K562 (cell line): ENCODE measurements at regions not wholly inside any gene's neighbourhood (a gene's known extent, or its start where the extent isn't known, plus 50 kb on each side); places are given as distances from the start of the nearest gene placed in this dataset.

Source experiments
- ATAC-seq: fragments of 200-7000 bp; cut with Tn5 transposase; 3 replicates; pipeline ENCODE4 v1.9.1; 2020; ENCODE audit warnings: moderate library complexity
- BruUV-seq: library from RNA; stranded (reverse); fragments of 400-500 nt; replicated peaks from 2 replicates; lab custom pipeline; 2021; lab: Mats Ljungman, UMichigan
- CTCF ChIA-PET: fragments of 300-600 bp; formaldehyde crosslinking; extraction: SDS; loops from one replicate; lab custom pipeline; 2021; ENCODE audit warnings: low intra/inter-chr PET ratio; lab: Yijun Ruan, JAX
- POLR2A ChIA-PET: fragments of 300-600, 350-650 bp; sonication (Branson Sonifier 250); formaldehyde crosslinking; extraction: SDS; loops from one replicate; lab custom pipeline; 2021; ENCODE audit warnings: antibody characterized with exemption, inconsistent platforms; lab: Yijun Ruan, JAX
- DNase-seq, 4 experiments: peaks; one replicate each; pipeline versions ENCODE4 v3.0.0 to v3.0.0-alpha.2; 2011 to 2018; ENCODE audit warnings: low spot score in 3 of 4, mixed read lengths in 3 of 4; ENCODE audit errors: extremely low read depth in 1 of 4
- FAIRE-seq: peaks from 2 replicates; lab custom pipeline; 2011; peaks lifted over from hg19 to GRCh38; lab: Jason Lieb, UNC
- H2AFZ ChIP-seq: 2 replicates; pipeline ENCODE4 v1.6.0; 2011; ENCODE audit warnings: low read depth, low read length, control low read depth, inconsistent platforms
- H3K27ac ChIP-seq: fragments of 200-600 bp; 3 replicates; pipeline ENCODE4 v1.8.0; 2011; ENCODE audit warnings: low read depth, mild to moderate bottlenecking, control low read depth, inconsistent platforms, low read length, moderate library complexity, mixed read lengths; ENCODE audit errors: extremely low read depth
- H3K27me3 ChIP-seq, 2 experiments: fragments of 300-600 bp in 1 of 2; 2 replicates in 1 of 2; 3 replicates in 1 of 2; pipeline versions ENCODE4 v1.6.0 to v1.8.0; 2011; ENCODE audit warnings: inconsistent platforms in 2 of 2, low read length in 2 of 2, mild to moderate bottlenecking in 1 of 2, mixed read lengths in 1 of 2, moderate library complexity in 1 of 2; ENCODE audit not compliant: control insufficient read depth in 2 of 2, insufficient read depth in 2 of 2
- H3K36me3 ChIP-seq: fragments of 300-600 bp; 3 replicates; pipeline ENCODE4 v1.8.0; 2011; ENCODE audit warnings: mild to moderate bottlenecking, low read length, inconsistent platforms; ENCODE audit not compliant: control insufficient read depth, insufficient read depth
- H3K4me1 ChIP-seq, 2 experiments: fragments of 200-600 bp in 1 of 2; replicated peaks in 1 of 2; 2 replicates in 1 of 2; 3 replicates in 1 of 2; pipeline versions ENCODE4 v1.5.1 to v1.8.0; 2011; ENCODE audit warnings: inconsistent platforms in 2 of 2, low read length in 2 of 2, mild to moderate bottlenecking in 1 of 2, mixed read lengths in 1 of 2, moderate library complexity in 1 of 2; ENCODE audit not compliant: control insufficient read depth in 2 of 2, insufficient read depth in 2 of 2
- H3K4me2 ChIP-seq: 2 replicates; pipeline ENCODE4 v1.6.1; 2011; ENCODE audit warnings: low read length, control low read depth, inconsistent platforms, mixed read lengths; ENCODE audit not compliant: insufficient read depth
- H3K4me3 ChIP-seq: fragments of 200-600 bp; sonication (generic), shearing (Covaris generic); 2 replicates; pipeline ENCODE4 v1.5.1; 2016; ENCODE audit warnings: control low read depth, inconsistent platforms
- H3K79me2 ChIP-seq: fragments of 200-600 bp; 3 replicates; pipeline ENCODE4 v1.8.0; 2011; ENCODE audit warnings: low read length, inconsistent platforms; ENCODE audit not compliant: control insufficient read depth, insufficient read depth
- H3K9ac ChIP-seq, 2 experiments: 2 replicates each; pipeline versions ENCODE4 v1.6.0 to v1.6.1; 2011; ENCODE audit warnings: low read depth in 2 of 2, low read length in 2 of 2, control low read depth in 1 of 2, inconsistent platforms in 1 of 2, mild to moderate bottlenecking in 1 of 2, mixed read lengths in 1 of 2; ENCODE audit not compliant: insufficient read depth in 1 of 2
- H3K9me1 ChIP-seq: one replicate; pipeline ENCODE4 v1.6.0; 2011; ENCODE audit warnings: inconsistent platforms, mild to moderate bottlenecking, low read length, moderate library complexity; ENCODE audit not compliant: control insufficient read depth, insufficient read depth
- H3K9me3 ChIP-seq: replicated peaks from 2 replicates; pipeline ENCODE4 v1.5.1; 2011; ENCODE audit warnings: low read depth, low read length, inconsistent platforms; ENCODE audit not compliant: control insufficient read depth, insufficient read depth
- H4K20me1 ChIP-seq: replicated peaks from 2 replicates; pipeline ENCODE4 v1.6.1; 2011; ENCODE audit warnings: low read length, inconsistent platforms, mixed read lengths; ENCODE audit not compliant: control insufficient read depth, insufficient read depth
- CREM ChIP-seq: IDR thresholded peaks from 2 replicates; pipeline ENCODE4 v1.6.1; 2014; ENCODE audit warnings: antibody characterized with exemption, low read depth
- FOXK2 ChIP-seq, 2 experiments: fragments of 450-650 bp; IDR thresholded peaks in 1 of 2; conservative IDR thresholded peaks in 1 of 2; 2 replicates each; pipeline ENCODE4 v1.6.1; 2016; ENCODE audit warnings: low read depth in 2 of 2, mild to moderate bottlenecking in 1 of 2
- GABPB1 ChIP-seq: sonication (generic); formaldehyde crosslinking; IDR thresholded peaks from 2 replicates; pipeline ENCODE4 v1.8.0; 2022; ENCODE audit warnings: mild to moderate bottlenecking, missing genetic modification reagents
- HLTF ChIP-seq: fragments of 450-650 bp; IDR thresholded peaks from 2 replicates; pipeline ENCODE4 v1.6.1; 2016
- MTA1 ChIP-seq: fragments of 450-650 bp; IDR thresholded peaks from 2 replicates; pipeline ENCODE4 v1.6.1; 2017; ENCODE audit warnings: borderline replicate concordance
- POU5F1 ChIP-seq: fragments of 150-350 bp; IDR thresholded peaks from 2 replicates; pipeline ENCODE4 v1.6.1; 2014; ENCODE audit warnings: borderline replicate concordance, low read length, low read depth, mild to moderate bottlenecking; ENCODE audit not compliant: partially characterized antibody
- RAD51 ChIP-seq: fragments of 450-650 bp; IDR thresholded peaks from 2 replicates; pipeline ENCODE4 v1.7.1; 2016; ENCODE audit warnings: low read depth, mild to moderate bottlenecking, borderline replicate concordance
- SNRNP70 ChIP-seq: fragments of 200-400 bp; formaldehyde crosslinking; optimal IDR thresholded peaks from 2 replicates; pipeline ENCODE3; 2017; ENCODE audit warnings: low read depth, low read length
- STAT5A ChIP-seq: IDR thresholded peaks from 2 replicates; pipeline ENCODE4 v1.6.1; 2012; ENCODE audit warnings: low read length, inconsistent platforms, borderline replicate concordance
- ZFPM2 ChIP-seq: fragments of 250-450 bp; sonication (Bioruptor Pico); IDR thresholded peaks from 2 replicates; pipeline ENCODE4 v1.5.1; 2022; ENCODE audit warnings: mild to moderate bottlenecking
- ZNF174 ChIP-seq: fragments of 250-450 bp; sonication (Bioruptor Pico); IDR thresholded peaks from 2 replicates; pipeline ENCODE4 v1.4.0; 2020; ENCODE audit warnings: mild to moderate bottlenecking
- ZNF431 ChIP-seq: sonication (generic); formaldehyde crosslinking; IDR thresholded peaks from 2 replicates; pipeline ENCODE4 v1.8.0; 2022; ENCODE audit warnings: mild to moderate bottlenecking, missing genetic modification reagents
- WGBS: fragments of 100-300 bp; shearing (Covaris generic); methylation state at CpG from one replicate; pipeline ENCODE4 v1.1.6; 2016; ENCODE audit warnings: low coverage, mixed read lengths; ENCODE audit not compliant: insufficient coverage; ENCODE audit errors: missing lambda C conversion rate; 5-methylcytosine and 5-hydroxymethylcytosine counted together
- in situ Hi-C: fragments of 300-500 bp; cut with MboI; formaldehyde crosslinking; loops from 4 replicates; pipeline ENCODE4 v1.15.0; 2018; ENCODE audit warnings: inconsistent platforms, mixed read lengths
- intact Hi-C: fragments of 100-400 bp; cut with micrococcal nuclease; formaldehyde crosslinking; loops from 2 replicates; pipeline ENCODE4 v1.14.2; 2022
- TF ChIP-seq, protein P1 (sequence below): sonication (generic); formaldehyde crosslinking; IDR thresholded peaks from 2 replicates; pipeline ENCODE4 v1.8.1; 2023; ENCODE audit warnings: mild to moderate bottlenecking, missing genetic modification reagents
- TF ChIP-seq, protein P2 (sequence below): IDR thresholded peaks from 3 replicates; pipeline ENCODE4 v1.6.1; 2011; ENCODE audit warnings: borderline replicate concordance, mild to moderate bottlenecking; ENCODE audit not compliant: insufficient read length, insufficient read depth

DNA sequence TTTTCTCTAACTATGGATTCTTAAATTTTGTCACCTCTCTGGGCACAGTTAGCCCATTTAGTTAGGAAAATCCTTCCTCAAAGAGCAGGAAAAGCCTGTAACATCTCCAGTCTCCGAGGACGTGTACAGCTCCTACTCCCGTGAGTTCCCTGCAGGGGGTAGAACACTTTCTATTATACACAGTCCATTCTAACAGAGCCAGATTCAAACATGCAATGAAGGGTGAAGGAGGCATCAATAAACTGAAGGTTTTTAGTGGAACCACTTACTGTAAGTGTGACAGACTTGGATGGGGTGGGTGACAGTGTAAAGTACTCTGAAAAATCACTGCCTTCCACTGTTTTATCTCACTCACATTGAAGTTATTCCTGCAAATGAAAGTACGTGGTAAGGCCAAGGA is 204.7 kb upstream of the DACH1 start:
- H4K20me1 ChIP-seq, result no peaks in the 10 kb centered on the region
- H2AFZ ChIP-seq, result no peak overlapping the region
- no peaks in the 10 kb centered on the region for H3K79me2 ChIP-seq
- ChIA-PET CTCF (no interaction called here), POLR2A (no interaction called here)
- intact Hi-C loops (no loop called here), in situ Hi-C loops (no loop called here)
- no peak overlapping the region for H3K9ac ChIP-seq
- H3K4me3 ChIP-seq, result no peak overlapping the region
- no peaks in the 10 kb centered on the region for H3K4me1 ChIP-seq
- H3K9me1 ChIP-seq, result no peaks in the 10 kb centered on the region
- BruUV-seq, result no TSS peak
- H3K27me3 ChIP-seq, result no peaks in the 10 kb centered on the region
- 0% methylated on average over 1 of the region's 4 CpGs for WGBS
- H3K4me2 ChIP-seq, result no peak overlapping the region
- H3K27ac ChIP-seq, result no peak overlapping the region
- DNase-seq (no peak), FAIRE-seq (no peak), ATAC-seq (no peak)
- H3K9me3 ChIP-seq, result no peaks in the 10 kb centered on the region
- TF ChIP-seq, protein P1, sequence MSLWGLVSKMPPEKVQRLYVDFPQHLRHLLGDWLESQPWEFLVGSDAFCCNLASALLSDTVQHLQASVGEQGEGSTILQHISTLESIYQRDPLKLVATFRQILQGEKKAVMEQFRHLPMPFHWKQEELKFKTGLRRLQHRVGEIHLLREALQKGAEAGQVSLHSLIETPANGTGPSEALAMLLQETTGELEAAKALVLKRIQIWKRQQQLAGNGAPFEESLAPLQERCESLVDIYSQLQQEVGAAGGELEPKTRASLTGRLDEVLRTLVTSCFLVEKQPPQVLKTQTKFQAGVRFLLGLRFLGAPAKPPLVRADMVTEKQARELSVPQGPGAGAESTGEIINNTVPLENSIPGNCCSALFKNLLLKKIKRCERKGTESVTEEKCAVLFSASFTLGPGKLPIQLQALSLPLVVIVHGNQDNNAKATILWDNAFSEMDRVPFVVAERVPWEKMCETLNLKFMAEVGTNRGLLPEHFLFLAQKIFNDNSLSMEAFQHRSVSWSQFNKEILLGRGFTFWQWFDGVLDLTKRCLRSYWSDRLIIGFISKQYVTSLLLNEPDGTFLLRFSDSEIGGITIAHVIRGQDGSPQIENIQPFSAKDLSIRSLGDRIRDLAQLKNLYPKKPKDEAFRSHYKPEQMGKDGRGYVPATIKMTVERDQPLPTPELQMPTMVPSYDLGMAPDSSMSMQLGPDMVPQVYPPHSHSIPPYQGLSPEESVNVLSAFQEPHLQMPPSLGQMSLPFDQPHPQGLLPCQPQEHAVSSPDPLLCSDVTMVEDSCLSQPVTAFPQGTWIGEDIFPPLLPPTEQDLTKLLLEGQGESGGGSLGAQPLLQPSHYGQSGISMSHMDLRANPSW, result no peak
- TF ChIP-seq CREM (no peak), STAT5A (no peak), GABPB1 (no peak)
- H3K36me3 ChIP-seq, result no peaks in the 10 kb centered on the region

DNA sequence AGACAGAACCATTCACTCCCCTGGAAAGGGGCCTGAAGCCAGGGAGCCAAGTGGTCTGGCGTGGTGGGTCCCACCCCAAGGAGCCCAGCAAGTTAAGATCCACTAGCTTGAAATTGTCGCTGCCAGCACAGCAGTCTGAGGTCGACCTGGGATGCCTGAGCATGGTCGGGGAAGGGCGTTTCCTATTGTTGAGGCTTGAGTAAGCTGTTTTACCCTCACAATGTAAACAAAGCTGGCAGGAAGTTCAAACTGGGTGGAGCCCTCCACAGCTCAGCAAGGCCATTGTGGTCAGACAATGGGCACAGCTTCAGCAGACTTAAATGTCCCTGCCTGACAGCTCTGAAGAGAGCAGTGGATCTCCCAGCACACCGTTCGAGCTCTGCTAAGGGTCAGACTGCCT is 195.6 kb upstream of the DACH1 start:
- Histone ChIP-seq H3K4me1 (no peaks in the 10 kb centered on the region), H3K9me1 (no peaks in the 10 kb centered on the region), H2AFZ (no peak overlapping the region), H3K36me3 (no peaks in the 10 kb centered on the region), H3K4me3 (no peak overlapping the region), H3K4me2 (no peak overlapping the region), H4K20me1 (no peaks in the 10 kb centered on the region), H3K9me3 (no peaks in the 10 kb centered on the region), H3K27me3 (no peaks in the 10 kb centered on the region), H3K27ac (no peak overlapping the region), H3K79me2 (no peaks in the 10 kb centered on the region), H3K9ac (no peak overlapping the region)
- intact Hi-C loops (no loop called here), in situ Hi-C loops (no loop called here)
- ATAC-seq, result no peak
- DNase-seq, result no peak
- no TSS peak for BruUV-seq
- WGBS, result 0% methylated on average over 4 of the region's 7 CpGs
- ChIA-PET POLR2A (no interaction called here), CTCF (no interaction called here)
- no peak for FAIRE-seq
- TF ChIP-seq, protein P2, sequence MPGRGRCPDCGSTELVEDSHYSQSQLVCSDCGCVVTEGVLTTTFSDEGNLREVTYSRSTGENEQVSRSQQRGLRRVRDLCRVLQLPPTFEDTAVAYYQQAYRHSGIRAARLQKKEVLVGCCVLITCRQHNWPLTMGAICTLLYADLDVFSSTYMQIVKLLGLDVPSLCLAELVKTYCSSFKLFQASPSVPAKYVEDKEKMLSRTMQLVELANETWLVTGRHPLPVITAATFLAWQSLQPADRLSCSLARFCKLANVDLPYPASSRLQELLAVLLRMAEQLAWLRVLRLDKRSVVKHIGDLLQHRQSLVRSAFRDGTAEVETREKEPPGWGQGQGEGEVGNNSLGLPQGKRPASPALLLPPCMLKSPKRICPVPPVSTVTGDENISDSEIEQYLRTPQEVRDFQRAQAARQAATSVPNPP, result no peak
- TF ChIP-seq FOXK2 (conservative IDR thresholded peaks at IDR 0.05 in 1 of 2, IDR thresholded peaks at IDR 0.05 in 1 of 2; ENCODE audit: low read depth in 2 of 2) (no peak), ZNF431 (no peak), RAD51 (no peak), MTA1 (no peak), HLTF (no peak), POU5F1 (no peak), SNRNP70 (no peak), ZFPM2 (CRISPR knock-in tag) (no peak), ZNF174 (no peak)
